ENCODE measurements at regions not wholly inside any gene's neighbourhood (a gene's known extent, or its start where the extent isn't known, plus 50 kb on each side); places are given as distances from the start of the nearest gene placed in this dataset.

- TF ChIP-seq CTCF (IDR thresholded peaks at IDR 0.05; ENCODE audit: insufficient read depth, low read depth, low read length) (no peak), EZH2 (IDR thresholded peaks at IDR 0.05; ENCODE audit: insufficient read depth, low read length) (no peak)
Measured at GRCh38 chr14:71179066-71179465, 271.8 kb downstream of the PCNX1 start.
